MM.1S (cell line): ENCODE measurements at regions not wholly inside any gene's neighbourhood (a gene's known extent, or its start where the extent isn't known, plus 50 kb on each side); places are given as distances from the start of the nearest gene placed in this dataset.

Experiments
- EZH2 ChIP-seq: fragments of 300-600 bp; sonication (generic); optimal IDR thresholded peaks from 2 replicates; pipeline ENCODE3; 2017; ENCODE audit warnings: low read depth, mild to moderate bottlenecking, antibody characterized with exemption, low read length, mixed read lengths
- TF ChIP-seq, protein P1 (sequence below): fragments of 300-600 bp; sonication (generic); IDR thresholded peaks from 2 replicates; pipeline ENCODE4 v1.5.1; 2016; ENCODE audit warnings: antibody characterized with exemption, low read length, mixed read lengths

DNA sequence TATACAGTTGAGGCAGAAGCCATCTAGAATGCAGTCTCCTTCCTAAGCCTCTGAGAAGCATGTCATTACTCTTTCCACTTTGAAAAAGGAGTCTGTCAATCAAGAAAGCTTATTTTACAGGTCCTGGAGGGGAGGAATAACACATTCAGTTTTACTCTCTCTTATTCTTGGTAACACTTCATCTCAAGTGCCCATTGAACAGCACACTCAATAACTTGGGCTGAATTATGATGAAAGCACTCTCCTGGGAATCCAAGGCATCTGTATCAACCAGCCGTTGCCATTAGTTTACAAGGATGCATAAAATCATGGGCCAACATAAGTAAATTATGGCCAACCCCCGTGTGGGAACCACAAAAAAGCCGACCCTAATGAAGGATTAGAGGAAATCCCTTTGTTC, 282.4 kb downstream of the C4orf33 start:
- TF ChIP-seq, protein P1, sequence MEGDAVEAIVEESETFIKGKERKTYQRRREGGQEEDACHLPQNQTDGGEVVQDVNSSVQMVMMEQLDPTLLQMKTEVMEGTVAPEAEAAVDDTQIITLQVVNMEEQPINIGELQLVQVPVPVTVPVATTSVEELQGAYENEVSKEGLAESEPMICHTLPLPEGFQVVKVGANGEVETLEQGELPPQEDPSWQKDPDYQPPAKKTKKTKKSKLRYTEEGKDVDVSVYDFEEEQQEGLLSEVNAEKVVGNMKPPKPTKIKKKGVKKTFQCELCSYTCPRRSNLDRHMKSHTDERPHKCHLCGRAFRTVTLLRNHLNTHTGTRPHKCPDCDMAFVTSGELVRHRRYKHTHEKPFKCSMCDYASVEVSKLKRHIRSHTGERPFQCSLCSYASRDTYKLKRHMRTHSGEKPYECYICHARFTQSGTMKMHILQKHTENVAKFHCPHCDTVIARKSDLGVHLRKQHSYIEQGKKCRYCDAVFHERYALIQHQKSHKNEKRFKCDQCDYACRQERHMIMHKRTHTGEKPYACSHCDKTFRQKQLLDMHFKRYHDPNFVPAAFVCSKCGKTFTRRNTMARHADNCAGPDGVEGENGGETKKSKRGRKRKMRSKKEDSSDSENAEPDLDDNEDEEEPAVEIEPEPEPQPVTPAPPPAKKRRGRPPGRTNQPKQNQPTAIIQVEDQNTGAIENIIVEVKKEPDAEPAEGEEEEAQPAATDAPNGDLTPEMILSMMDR: no peak
- TF ChIP-seq EZH2: no peak
